ENCODE measurements at regions not wholly inside any gene's neighbourhood (a gene's known extent, or its start where the extent isn't known, plus 50 kb on each side); places are given as distances from the start of the nearest gene placed in this dataset.

GRCh38 chr2:153096272-153096671 is 377.9 kb downstream of the ARL6IP6 start:
- Histone ChIP-seq H3K9me3 (ENCODE audit: low read length) (no peaks in the 10 kb centered on the region), H3K36me3 (ENCODE audit: insufficient read depth, low read length) (no peaks in the 10 kb centered on the region), H3K27me3 (ENCODE audit: control insufficient read depth in 1 of 2, insufficient read depth in 2 of 2, low read length in 2 of 2) (no peaks in the 10 kb centered on the region), H3K4me3 (ENCODE audit: low read depth in 1 of 2, low read length in 2 of 2) (no peak overlapping the region), H3K27ac (ENCODE audit: low read depth, low read length) (no peak overlapping the region), H3K9ac (ENCODE audit: low read length) (no peak overlapping the region), H3K4me1 (ENCODE audit: insufficient read depth, low read length) (peaks cover 2% of the 10 kb centered on the region)

GRCh38 chr2:153091344-153091743 is 372.9 kb downstream of the ARL6IP6 start:
- Histone ChIP-seq H3K27ac (ENCODE audit: low read depth, low read length) (no peak overlapping the region), H3K9ac (ENCODE audit: low read length) (no peak overlapping the region), H3K9me3 (ENCODE audit: low read length) (no peaks in the 10 kb centered on the region), H3K27me3 (ENCODE audit: control insufficient read depth in 1 of 2, insufficient read depth in 2 of 2, low read length in 2 of 2) (no peaks in the 10 kb centered on the region), H3K36me3 (ENCODE audit: insufficient read depth, low read length) (no peaks in the 10 kb centered on the region), H3K4me1 (ENCODE audit: insufficient read depth, low read length) (no peaks in the 10 kb centered on the region), H3K4me3 (ENCODE audit: low read depth in 1 of 2, low read length in 2 of 2) (no peak overlapping the region)

DNA sequence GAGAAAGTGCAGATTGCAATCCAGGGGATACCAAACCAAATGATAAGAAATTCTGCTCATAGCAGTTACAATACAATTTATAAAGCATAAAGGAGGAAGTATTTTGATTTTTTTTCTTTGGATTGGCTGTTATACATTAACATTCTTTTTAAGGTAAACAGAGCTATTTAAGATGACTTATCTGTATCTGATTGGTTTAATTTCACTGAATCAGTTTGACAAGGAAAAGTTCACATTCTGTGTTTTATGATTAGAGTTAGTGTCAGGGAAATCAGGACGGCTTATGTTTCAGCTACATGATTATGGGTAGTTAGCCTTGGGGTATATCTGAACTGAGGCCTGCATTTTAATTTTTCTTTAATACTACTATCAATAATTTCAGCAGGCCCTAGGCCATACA is 360.9 kb downstream of the ARL6IP6 start:
- Histone ChIP-seq H3K4me1 (ENCODE audit: insufficient read depth, low read length) (no peaks in the 10 kb centered on the region), H3K36me3 (ENCODE audit: insufficient read depth, low read length) (no peaks in the 10 kb centered on the region), H3K27me3 (ENCODE audit: control insufficient read depth in 1 of 2, insufficient read depth in 2 of 2, low read length in 2 of 2) (no peaks in the 10 kb centered on the region), H3K9ac (ENCODE audit: low read length) (no peak overlapping the region), H3K9me3 (ENCODE audit: low read length) (no peaks in the 10 kb centered on the region), H3K27ac (ENCODE audit: low read depth, low read length) (no peak overlapping the region), H3K4me3 (ENCODE audit: low read depth in 1 of 2, low read length in 2 of 2) (no peak overlapping the region)

DNA sequence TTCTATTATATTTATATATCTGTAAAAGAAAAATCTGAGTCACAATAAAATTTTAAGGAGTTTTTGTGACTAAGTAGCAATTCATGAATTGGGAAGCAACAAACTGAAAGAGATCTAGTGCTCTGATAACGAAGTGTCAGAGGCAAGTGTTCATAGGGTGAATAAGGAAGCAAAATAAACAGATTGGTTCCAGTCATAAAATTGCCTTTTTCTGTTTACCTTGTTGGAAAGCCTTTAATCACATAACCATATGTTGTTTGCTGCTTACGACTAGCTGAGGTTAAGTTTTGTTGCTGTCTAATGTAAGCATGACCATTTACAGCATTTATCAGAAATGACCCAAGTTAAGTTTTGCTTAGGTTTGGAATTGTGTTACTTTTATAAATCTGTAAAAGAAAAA is 358.9 kb downstream of the ARL6IP6 start:
- Histone ChIP-seq H3K27me3 (ENCODE audit: control insufficient read depth in 1 of 2, insufficient read depth in 2 of 2, low read length in 2 of 2) (no peaks in the 10 kb centered on the region), H3K9me3 (ENCODE audit: low read length) (no peaks in the 10 kb centered on the region), H3K4me3 (ENCODE audit: low read depth in 1 of 2, low read length in 2 of 2) (no peak overlapping the region), H3K36me3 (ENCODE audit: insufficient read depth, low read length) (no peaks in the 10 kb centered on the region), H3K4me1 (ENCODE audit: insufficient read depth, low read length) (no peaks in the 10 kb centered on the region), H3K27ac (ENCODE audit: low read depth, low read length) (no peak overlapping the region), H3K9ac (ENCODE audit: low read length) (no peak overlapping the region)

GRCh38 chr2:153074207-153074606 is 355.8 kb downstream of the ARL6IP6 start:
- Histone ChIP-seq H3K4me1 (ENCODE audit: insufficient read depth, low read length) (peaks cover 8% of the 10 kb centered on the region), H3K36me3 (ENCODE audit: insufficient read depth, low read length) (no peaks in the 10 kb centered on the region), H3K27me3 (ENCODE audit: control insufficient read depth in 1 of 2, insufficient read depth in 2 of 2, low read length in 2 of 2) (no peaks in the 10 kb centered on the region), H3K9me3 (ENCODE audit: low read length) (no peaks in the 10 kb centered on the region), H3K9ac (ENCODE audit: low read length) (no peak overlapping the region), H3K27ac (ENCODE audit: low read depth, low read length) (no peak overlapping the region), H3K4me3 (ENCODE audit: low read depth in 1 of 2, low read length in 2 of 2) (no peak overlapping the region)

DNA sequence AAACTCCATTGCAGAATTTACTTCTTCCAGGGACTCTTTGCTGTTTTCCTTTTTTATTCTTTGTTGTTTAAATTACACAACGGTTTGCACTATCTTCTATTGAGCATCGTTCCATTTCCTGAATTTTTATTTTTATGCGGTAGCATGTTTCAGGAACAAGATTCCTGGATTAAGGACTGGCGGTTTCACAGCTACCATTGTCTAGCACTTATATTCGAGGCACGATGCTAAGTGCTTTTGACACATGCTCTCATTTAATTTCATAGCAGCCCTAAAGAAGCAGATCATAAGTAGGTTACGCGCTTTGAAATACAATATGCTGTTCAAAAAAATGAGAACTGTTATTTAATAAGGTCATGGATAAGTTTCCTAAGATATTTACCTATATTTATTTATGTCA is 354.4 kb downstream of the ARL6IP6 start:
- no peaks in the 10 kb centered on the region for H3K27me3 ChIP-seq (ENCODE audit: control insufficient read depth in 1 of 2, insufficient read depth in 2 of 2, low read length in 2 of 2)
- no peak overlapping the region for H3K9ac ChIP-seq (ENCODE audit: low read length)
- peaks cover 8% of the 10 kb centered on the region for H3K4me1 ChIP-seq (ENCODE audit: insufficient read depth, low read length)
- no peaks in the 10 kb centered on the region for H3K36me3 ChIP-seq (ENCODE audit: insufficient read depth, low read length)
- no peak overlapping the region for H3K4me3 ChIP-seq (ENCODE audit: low read depth in 1 of 2, low read length in 2 of 2)
- no peaks in the 10 kb centered on the region for H3K9me3 ChIP-seq (ENCODE audit: low read length)
- no peak overlapping the region for H3K27ac ChIP-seq (ENCODE audit: low read depth, low read length)

GRCh38 chr2:153072077-153072476 is 353.7 kb downstream of the ARL6IP6 start:
- Histone ChIP-seq H3K27ac (ENCODE audit: low read depth, low read length) (no peak overlapping the region), H3K4me1 (ENCODE audit: insufficient read depth, low read length) (peaks cover 8% of the 10 kb centered on the region), H3K36me3 (ENCODE audit: insufficient read depth, low read length) (no peaks in the 10 kb centered on the region), H3K4me3 (ENCODE audit: low read depth in 1 of 2, low read length in 2 of 2) (no peak overlapping the region), H3K9ac (ENCODE audit: low read length) (no peak overlapping the region), H3K9me3 (ENCODE audit: low read length) (no peaks in the 10 kb centered on the region), H3K27me3 (ENCODE audit: control insufficient read depth in 1 of 2, insufficient read depth in 2 of 2, low read length in 2 of 2) (no peaks in the 10 kb centered on the region)

GRCh38 chr2:153071090-153071489 is 352.7 kb downstream of the ARL6IP6 start:
- Histone ChIP-seq H3K9me3 (ENCODE audit: low read length) (no peaks in the 10 kb centered on the region), H3K4me1 (ENCODE audit: insufficient read depth, low read length) (peaks cover 8% of the 10 kb centered on the region), H3K27ac (ENCODE audit: low read depth, low read length) (no peak overlapping the region), H3K27me3 (ENCODE audit: control insufficient read depth in 1 of 2, insufficient read depth in 2 of 2, low read length in 2 of 2) (no peaks in the 10 kb centered on the region), H3K36me3 (ENCODE audit: insufficient read depth, low read length) (no peaks in the 10 kb centered on the region), H3K4me3 (ENCODE audit: low read depth in 1 of 2, low read length in 2 of 2) (no peak overlapping the region), H3K9ac (ENCODE audit: low read length) (no peak overlapping the region)

- Histone ChIP-seq H3K36me3 (ENCODE audit: insufficient read depth, low read length) (no peaks in the 10 kb centered on the region), H3K4me3 (ENCODE audit: low read depth in 1 of 2, low read length in 2 of 2) (no peak overlapping the region), H3K9me3 (ENCODE audit: low read length) (no peaks in the 10 kb centered on the region)
Measured at GRCh38 chr2:153068915-153069314, 350.5 kb downstream of the ARL6IP6 start.

DNA sequence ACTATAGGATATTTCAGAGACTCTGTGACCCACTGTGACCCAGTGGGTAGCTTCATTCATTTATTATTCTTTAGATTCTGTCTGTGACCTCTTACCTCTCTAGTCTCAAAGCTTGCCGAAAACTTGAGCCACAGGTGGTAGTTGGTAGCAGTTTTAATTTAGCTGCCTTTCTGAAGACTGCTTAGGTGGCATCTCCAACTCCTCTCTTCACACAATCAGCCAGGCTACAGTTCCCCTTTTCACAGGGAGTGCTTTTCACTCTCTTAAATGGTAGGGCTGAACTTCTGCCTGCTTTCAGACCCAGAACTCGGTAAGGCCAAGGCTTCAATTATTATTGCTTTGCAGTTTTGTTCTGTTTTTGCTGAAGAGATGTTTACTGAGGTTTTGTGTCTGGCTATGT is 349.6 kb downstream of the ARL6IP6 start:
- H3K4me3 ChIP-seq (ENCODE audit: low read depth in 1 of 2, low read length in 2 of 2) = no peak overlapping the region
- no peak overlapping the region for H3K27ac ChIP-seq (ENCODE audit: low read depth, low read length)
- H3K4me1 ChIP-seq (ENCODE audit: insufficient read depth, low read length) = peaks cover 8% of the 10 kb centered on the region
- H3K9ac ChIP-seq (ENCODE audit: low read length) = no peak overlapping the region
- H3K36me3 ChIP-seq (ENCODE audit: insufficient read depth, low read length) = no peaks in the 10 kb centered on the region
- no peaks in the 10 kb centered on the region for H3K9me3 ChIP-seq (ENCODE audit: low read length)
- no peaks in the 10 kb centered on the region for H3K27me3 ChIP-seq (ENCODE audit: control insufficient read depth in 1 of 2, insufficient read depth in 2 of 2, low read length in 2 of 2)

More at GRCh38 chr2:153068915-153069314, 350.5 kb downstream of the ARL6IP6 start:
- H3K4me1 ChIP-seq (ENCODE audit: insufficient read depth, low read length) = peaks cover 8% of the 10 kb centered on the region
- H3K9ac ChIP-seq (ENCODE audit: low read length) = no peak overlapping the region
- no peak overlapping the region for H3K27ac ChIP-seq (ENCODE audit: low read depth, low read length)
- H3K27me3 ChIP-seq (ENCODE audit: control insufficient read depth in 1 of 2, insufficient read depth in 2 of 2, low read length in 2 of 2) = no peaks in the 10 kb centered on the region

DNA sequence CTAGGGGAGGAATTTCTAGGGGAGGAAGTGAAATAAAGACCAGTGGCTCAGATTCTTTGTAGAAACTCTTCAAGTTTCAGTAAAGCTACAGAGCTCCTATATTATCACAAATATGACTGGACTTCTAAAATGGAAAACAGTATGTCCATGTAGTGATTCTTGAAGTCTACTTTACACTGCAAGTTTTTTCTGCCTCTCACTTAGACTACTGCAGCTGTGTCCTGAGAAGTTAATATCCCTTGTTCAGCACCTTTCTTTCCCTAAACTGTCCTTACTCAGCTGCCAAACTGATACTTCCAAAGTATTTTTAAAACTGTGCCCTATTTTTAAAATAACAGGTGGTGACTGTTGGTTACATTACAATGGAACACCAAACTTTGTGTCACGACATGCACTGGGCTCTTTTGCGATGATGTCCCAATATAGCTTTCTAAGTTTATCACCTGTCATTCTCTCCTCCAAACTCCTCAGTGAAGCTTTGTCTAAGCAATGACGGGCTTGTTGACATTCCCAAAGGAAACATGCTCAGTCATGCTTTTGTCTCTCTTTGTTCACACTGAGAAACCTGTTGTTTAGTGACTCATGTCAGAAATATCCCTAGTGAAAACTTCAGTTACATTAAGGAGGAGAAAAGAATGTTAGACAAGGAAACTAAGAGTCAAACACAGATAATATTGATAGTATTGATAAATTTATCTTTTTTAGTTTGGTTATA is 341.1 kb downstream of the ARL6IP6 start:
- Histone ChIP-seq H3K9ac (ENCODE audit: low read length) (no peak overlapping the region), H3K4me3 (ENCODE audit: low read depth in 1 of 2, low read length in 2 of 2) (no peak overlapping the region), H3K36me3 (ENCODE audit: insufficient read depth, low read length) (no peaks in the 10 kb centered on the region), H3K9me3 (ENCODE audit: low read length) (no peaks in the 10 kb centered on the region), H3K27me3 (ENCODE audit: control insufficient read depth in 1 of 2, insufficient read depth in 2 of 2, low read length in 2 of 2) (no peaks in the 10 kb centered on the region), H3K27ac (ENCODE audit: low read depth, low read length) (no peak overlapping the region), H3K4me1 (ENCODE audit: insufficient read depth, low read length) (no peaks in the 10 kb centered on the region)

DNA sequence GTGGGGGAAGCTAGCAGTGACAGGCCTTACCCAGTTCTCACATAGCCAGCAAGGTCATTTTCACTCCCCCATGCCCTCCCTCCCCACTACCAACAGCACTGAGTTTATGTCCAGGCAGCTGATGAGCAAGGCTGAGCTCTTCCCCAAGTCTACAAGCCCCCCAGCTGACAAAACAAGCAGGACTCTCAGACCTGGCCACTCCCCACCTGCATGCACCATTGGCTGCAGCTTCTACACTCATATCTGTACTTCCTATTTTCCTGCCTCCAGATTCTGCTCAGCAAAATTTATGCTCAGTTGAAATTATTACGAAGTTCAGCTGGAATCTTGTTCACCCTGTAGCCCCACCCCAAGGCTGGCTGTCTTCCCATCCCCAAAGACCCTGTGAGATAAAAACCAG is 339.3 kb downstream of the ARL6IP6 start:
- no peaks in the 10 kb centered on the region for H3K27me3 ChIP-seq (ENCODE audit: control insufficient read depth in 1 of 2, insufficient read depth in 2 of 2, low read length in 2 of 2)
- H3K4me1 ChIP-seq (ENCODE audit: insufficient read depth, low read length) = no peaks in the 10 kb centered on the region
- H3K36me3 ChIP-seq (ENCODE audit: insufficient read depth, low read length) = no peaks in the 10 kb centered on the region
- no peak overlapping the region for H3K4me3 ChIP-seq (ENCODE audit: low read depth in 1 of 2, low read length in 2 of 2)
- no peak overlapping the region for H3K27ac ChIP-seq (ENCODE audit: low read depth, low read length)
- H3K9me3 ChIP-seq (ENCODE audit: low read length) = no peaks in the 10 kb centered on the region
- H3K9ac ChIP-seq (ENCODE audit: low read length) = no peak overlapping the region
